ENCODE measurements at regions not wholly inside any gene's neighbourhood (a gene's known extent, or its start where the extent isn't known, plus 50 kb on each side); places are given as distances from the start of the nearest gene placed in this dataset.

GRCh38 chr11:91596111-91596510 is 628.5 kb upstream of the FAT3 start:
- TF ChIP-seq POLR2A (IDR thresholded peaks at IDR 0.05): no peak
- TF ChIP-seq CTCF (IDR thresholded peaks at IDR 0.05): no peak
